AG10803 (cell line): ENCODE measurements at regions not wholly inside any gene's neighbourhood (a gene's known extent, or its start where the extent isn't known, plus 50 kb on each side); places are given as distances from the start of the nearest gene placed in this dataset.

Source experiments
- DNase-seq: peaks from one replicate; pipeline ENCODE4 v3.0.0; 2010; ENCODE audit warnings: low read depth
- H3K4me3 ChIP-seq: 2 replicates; pipeline ENCODE4 v1.5.1; 2011; ENCODE audit warnings: mild to moderate bottlenecking, low read length, control low read depth
- CTCF ChIP-seq: conservative IDR thresholded peaks from 2 replicates; pipeline ENCODE4 v1.5.1; 2011; ENCODE audit warnings: mild to moderate bottlenecking, low read length, control low read depth, inconsistent platforms

GRCh38 chr10:58885146-58885545 is 291.3 kb upstream of the PHYHIPL start:
- TF ChIP-seq CTCF: no peak
- H3K4me3 ChIP-seq: no peak overlapping the region
- DNase-seq: no peak

GRCh38 chr10:58885686-58886345 is 290.6 kb upstream of the PHYHIPL start:
- no peak for DNase-seq
- no peak for TF ChIP-seq CTCF
- no peak overlapping the region for H3K4me3 ChIP-seq

GRCh38 chr10:58886406-58886805 is 290.0 kb upstream of the PHYHIPL start:
- no peak for TF ChIP-seq CTCF
- no peak for DNase-seq
- no peak overlapping the region for H3K4me3 ChIP-seq

GRCh38 chr10:58887474-58887873 is 289.0 kb upstream of the PHYHIPL start:
- TF ChIP-seq CTCF: no peak
- no peak overlapping the region for H3K4me3 ChIP-seq
- DNase-seq: no peak

GRCh38 chr10:58888957-58889356 is 287.5 kb upstream of the PHYHIPL start:
- H3K4me3 ChIP-seq: no peak overlapping the region
- no peak for DNase-seq
- no peak for TF ChIP-seq CTCF

- no peak overlapping the region for H3K4me3 ChIP-seq
- no peak for TF ChIP-seq CTCF
- DNase-seq: peak; percentile 77
These were observed 284.4 kb upstream of the PHYHIPL start for GRCh38 chr10:58892031-58892531.

- no peak for DNase-seq
- H3K4me3 ChIP-seq: no peak overlapping the region
- no peak for TF ChIP-seq CTCF
These were observed 281.5 kb upstream of the PHYHIPL start for GRCh38 chr10:58894929-58895328.
